B cell (primary cell): ENCODE measurements at regions not wholly inside any gene's neighbourhood (a gene's known extent, or its start where the extent isn't known, plus 50 kb on each side); places are given as distances from the start of the nearest gene placed in this dataset.

Source experiments
- CTCF ChIP-seq: fragments of 200-600 bp; IDR thresholded peaks from one replicate; pipeline ENCODE4 v1.8.0; 2022; ENCODE audit warnings: antibody characterized with exemption, mild to moderate bottlenecking
- EZH2 ChIP-seq: IDR thresholded peaks from 2 replicates; pipeline ENCODE4 v1.6.1; 2012; ENCODE audit warnings: borderline replicate concordance, low read depth, mild to moderate bottlenecking, moderate library complexity, low read length; ENCODE audit not compliant: insufficient read depth, poor library complexity, severe bottlenecking

- TF ChIP-seq CTCF (no peak), EZH2 (no peak)
Observed at GRCh38 chr10:60621018-60621417, 157.3 kb upstream of the CDK1 start.
